H1 (cell line): ENCODE measurements at regions not wholly inside any gene's neighbourhood (a gene's known extent, or its start where the extent isn't known, plus 50 kb on each side); places are given as distances from the start of the nearest gene placed in this dataset.

ENCODE experiments used
- ATF2 ChIP-seq: IDR thresholded peaks from 2 replicates; pipeline ENCODE4 v1.6.1; 2012; ENCODE audit warnings: low read length, inconsistent platforms
- CHD7 ChIP-seq: fragments of 300-600 bp; sonication (generic); IDR thresholded peaks from 2 replicates; pipeline ENCODE4 v1.7.1; 2012; ENCODE audit warnings: low read length, moderate library complexity, mild to moderate bottlenecking, inconsistent platforms; ENCODE audit not compliant: insufficient replicate concordance
- CREB1 ChIP-seq: IDR thresholded peaks from 2 replicates; pipeline ENCODE4 v1.6.1; 2012; ENCODE audit warnings: inconsistent platforms
- GABPA ChIP-seq: IDR thresholded peaks from 2 replicates; pipeline ENCODE4 v1.6.1; 2011; ENCODE audit warnings: mild to moderate bottlenecking, low read length, moderate library complexity, borderline replicate concordance; ENCODE audit not compliant: insufficient read depth
- POLR2AphosphoS5 ChIP-seq: IDR thresholded peaks from 2 replicates; pipeline ENCODE4 v1.6.1; 2011; ENCODE audit warnings: low read depth, low read length
- SUZ12 ChIP-seq: fragments of 200-600 bp; sonication (generic); IDR thresholded peaks from 2 replicates; pipeline ENCODE4 v1.6.1; 2012; ENCODE audit warnings: mild to moderate bottlenecking, inconsistent platforms, low read length, moderate library complexity, mixed read lengths
- USF2 ChIP-seq: IDR thresholded peaks from 2 replicates; pipeline ENCODE4 v1.6.1; 2011; ENCODE audit warnings: low read length, improper control_type of control experiment

- TF ChIP-seq CHD7 (no peak), SUZ12 (no peak), USF2 (no peak), ATF2 (no peak), CREB1 (no peak), POLR2AphosphoS5 (no peak), GABPA (no peak)
Observed at GRCh38 chr10:60495338-60496055, 105.8 kb upstream of the ANK3 start (continued).
